GM12865 (cell line): ENCODE measurements at regions not wholly inside any gene's neighbourhood (a gene's known extent, or its start where the extent isn't known, plus 50 kb on each side); places are given as distances from the start of the nearest gene placed in this dataset.

ENCODE experiments used
- DNase-seq: peaks from one replicate; pipeline ENCODE4 v3.0.0; 2010; ENCODE audit warnings: low read depth
- H3K4me3 ChIP-seq: 2 replicates; pipeline ENCODE4 v1.5.1; 2011; ENCODE audit warnings: mild to moderate bottlenecking, low read depth, low read length, control low read depth
- TF ChIP-seq, protein P1 (sequence below): IDR thresholded peaks from 2 replicates; pipeline ENCODE4 v1.5.1; 2011; ENCODE audit warnings: low read length, control low read depth, low read depth, inconsistent platforms; ENCODE audit not compliant: insufficient read depth; ENCODE audit errors: missing control alignments

DNA sequence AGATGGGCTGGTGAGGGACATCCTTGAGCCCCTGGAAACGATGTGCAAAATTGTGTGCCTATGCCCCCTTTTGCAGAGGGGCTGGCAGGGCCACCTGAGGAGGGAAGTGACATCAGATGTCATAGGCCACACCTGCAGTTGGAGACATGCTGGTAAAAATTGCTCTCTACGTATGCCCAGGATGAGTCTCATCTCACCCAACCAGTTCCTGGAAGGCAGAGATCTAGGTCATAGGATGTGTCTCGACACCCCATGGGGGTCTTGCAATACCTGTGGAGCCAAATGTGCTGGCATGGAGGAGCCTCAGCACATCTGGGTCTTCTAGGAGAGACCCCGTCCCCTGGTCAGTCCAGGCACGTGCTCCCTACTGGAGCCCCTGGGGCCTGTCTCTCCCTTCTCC, 96.5 kb upstream of the TLE3 start:
- no peak for DNase-seq
- TF ChIP-seq, protein P1, sequence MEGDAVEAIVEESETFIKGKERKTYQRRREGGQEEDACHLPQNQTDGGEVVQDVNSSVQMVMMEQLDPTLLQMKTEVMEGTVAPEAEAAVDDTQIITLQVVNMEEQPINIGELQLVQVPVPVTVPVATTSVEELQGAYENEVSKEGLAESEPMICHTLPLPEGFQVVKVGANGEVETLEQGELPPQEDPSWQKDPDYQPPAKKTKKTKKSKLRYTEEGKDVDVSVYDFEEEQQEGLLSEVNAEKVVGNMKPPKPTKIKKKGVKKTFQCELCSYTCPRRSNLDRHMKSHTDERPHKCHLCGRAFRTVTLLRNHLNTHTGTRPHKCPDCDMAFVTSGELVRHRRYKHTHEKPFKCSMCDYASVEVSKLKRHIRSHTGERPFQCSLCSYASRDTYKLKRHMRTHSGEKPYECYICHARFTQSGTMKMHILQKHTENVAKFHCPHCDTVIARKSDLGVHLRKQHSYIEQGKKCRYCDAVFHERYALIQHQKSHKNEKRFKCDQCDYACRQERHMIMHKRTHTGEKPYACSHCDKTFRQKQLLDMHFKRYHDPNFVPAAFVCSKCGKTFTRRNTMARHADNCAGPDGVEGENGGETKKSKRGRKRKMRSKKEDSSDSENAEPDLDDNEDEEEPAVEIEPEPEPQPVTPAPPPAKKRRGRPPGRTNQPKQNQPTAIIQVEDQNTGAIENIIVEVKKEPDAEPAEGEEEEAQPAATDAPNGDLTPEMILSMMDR = no peak
- H3K4me3 ChIP-seq = no peak overlapping the region

DNA sequence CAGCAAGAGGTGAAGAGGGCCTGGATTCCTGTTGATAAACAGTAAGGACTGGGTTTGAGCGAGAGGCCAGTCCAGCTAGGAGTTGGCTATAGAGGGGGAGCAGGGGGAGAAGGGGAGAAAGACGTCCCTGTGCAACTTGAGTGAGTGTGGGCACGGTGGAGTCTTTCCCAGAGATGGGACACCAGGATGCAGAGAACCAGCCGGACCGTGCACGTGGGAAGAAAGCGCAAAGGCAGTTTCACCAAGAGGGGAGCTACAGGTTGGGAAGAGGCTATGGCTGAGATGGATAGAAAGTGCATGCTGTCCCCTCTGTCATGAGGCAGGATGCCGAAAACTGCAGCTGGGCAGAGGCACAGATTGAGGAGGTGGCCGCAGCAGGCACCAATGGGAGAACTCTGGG, 96.0 kb upstream of the TLE3 start:
- H3K4me3 ChIP-seq = no peak overlapping the region
- no peak for DNase-seq
- TF ChIP-seq, protein P1 = no peak

GRCh38 chr15:70192490-70192889, 94.8 kb upstream of the TLE3 start:
- DNase-seq = no peak
- H3K4me3 ChIP-seq = no peak overlapping the region
- TF ChIP-seq, protein P1 = no peak

- no peak for DNase-seq
- TF ChIP-seq, protein P1 = no peak
Measured at GRCh38 chr15:70192041-70192440, 94.3 kb upstream of the TLE3 start.

DNA sequence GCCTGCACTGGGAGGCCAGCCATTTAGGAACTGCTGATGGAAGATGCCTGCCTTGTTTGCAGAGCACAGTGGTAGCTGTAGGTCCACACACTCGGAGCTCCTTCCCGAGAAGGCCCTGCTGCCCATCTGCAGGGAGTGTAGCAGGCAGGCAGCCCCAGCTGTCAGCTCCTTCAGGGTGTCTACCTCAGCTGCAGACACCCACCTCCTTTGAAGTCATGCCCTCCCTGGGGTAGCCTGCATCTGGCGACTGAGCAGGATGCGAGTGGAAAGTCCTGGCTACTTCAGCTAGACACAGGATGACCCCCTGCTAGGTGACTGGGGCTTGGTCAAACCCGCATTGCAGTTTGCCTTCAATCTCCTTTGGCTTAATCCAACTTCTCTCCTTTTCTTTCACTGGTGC, 93.2 kb upstream of the TLE3 start:
- DNase-seq = no peak

More at GRCh38 chr15:70192041-70192440, 94.3 kb upstream of the TLE3 start:
- H3K4me3 ChIP-seq = no peak overlapping the region

DNA sequence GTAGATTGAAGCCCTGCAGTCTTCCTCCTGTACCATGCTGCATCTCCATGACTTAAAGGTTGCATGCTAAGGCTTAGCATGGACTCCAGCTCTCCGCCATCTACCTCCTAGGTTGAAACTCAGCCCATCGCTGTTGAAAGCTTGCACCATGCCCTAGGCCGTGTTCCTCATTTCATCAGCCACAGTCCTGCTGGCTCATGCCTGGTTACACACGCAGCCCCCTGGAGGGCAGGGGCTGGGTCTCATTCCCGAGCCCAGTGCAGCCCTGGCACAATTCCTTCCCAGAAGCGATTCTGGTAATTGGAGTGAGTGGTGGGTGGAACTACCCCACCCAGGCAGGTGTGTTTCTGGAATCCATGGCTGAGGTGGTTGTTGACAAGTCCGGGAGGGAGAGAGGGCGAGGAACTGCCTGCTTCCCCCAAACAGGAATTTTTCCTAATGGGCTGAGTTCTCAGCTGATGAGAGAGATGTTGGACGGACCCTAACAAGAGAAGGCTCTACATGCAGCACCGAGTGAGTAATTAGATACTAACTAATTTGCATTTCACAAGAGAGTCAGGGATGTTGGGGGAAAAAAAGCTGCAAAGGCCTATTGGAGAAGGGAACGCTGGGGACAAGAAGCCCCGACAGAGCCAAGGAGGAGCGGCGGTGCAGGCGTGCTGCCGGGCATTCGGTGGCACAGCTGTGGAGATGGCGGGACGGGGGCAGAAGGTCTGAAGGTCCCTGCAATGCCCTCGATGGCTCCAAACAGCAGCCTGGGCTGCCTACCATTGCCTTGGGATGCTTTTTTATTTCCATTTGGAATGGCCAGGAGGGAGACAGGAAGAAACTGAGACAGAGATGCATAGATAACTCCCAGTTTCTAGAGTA, 92.3 kb upstream of the TLE3 start:
- TF ChIP-seq, protein P1 = no peak

More for the DNA sequence above, 93.2 kb upstream of the TLE3 start:
- H3K4me3 ChIP-seq = no peak overlapping the region
- TF ChIP-seq, protein P1 = no peak

DNA sequence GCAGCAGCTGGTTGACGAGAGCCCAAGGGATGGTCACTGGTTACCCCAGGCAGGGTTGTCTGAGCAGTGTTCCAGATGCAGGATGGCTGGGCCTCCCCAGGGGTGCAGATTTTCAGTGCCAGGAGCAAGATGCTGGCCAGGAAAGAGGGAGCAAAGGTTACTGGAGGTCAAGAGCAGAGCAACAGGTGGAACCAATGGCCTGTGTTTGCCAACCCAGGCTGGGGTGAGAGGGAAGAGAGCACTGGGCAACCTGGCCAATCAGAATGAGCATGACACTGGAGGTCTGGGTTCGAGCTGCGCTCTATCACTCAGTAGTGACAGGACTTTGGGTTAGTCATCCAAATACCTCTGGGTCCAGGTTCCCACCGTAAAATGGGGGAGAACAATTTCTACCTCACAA, 90.6 kb upstream of the TLE3 start:
- TF ChIP-seq, protein P1 = no peak
- DNase-seq = no peak
- H3K4me3 ChIP-seq = no peak overlapping the region

More for the DNA sequence above, 92.3 kb upstream of the TLE3 start:
- DNase-seq = no peak
- H3K4me3 ChIP-seq = no peak overlapping the region
